NB4 (cell line): ENCODE measurements at regions not wholly inside any gene's neighbourhood (a gene's known extent, or its start where the extent isn't known, plus 50 kb on each side); places are given as distances from the start of the nearest gene placed in this dataset.

Experiments used
- DNase-seq: peaks from one replicate; pipeline ENCODE4 v3.0.0; 2010; ENCODE audit warnings: low read depth
- H3K4me3 ChIP-seq: one replicate; pipeline ENCODE4 v1.5.1; 2011; ENCODE audit warnings: mild to moderate bottlenecking, low read depth, low read length, moderate library complexity
- MAX ChIP-seq: IDR thresholded peaks from 2 replicates; pipeline ENCODE4 v1.6.1; 2011; ENCODE audit warnings: low read depth, low read length
- MYC ChIP-seq: IDR thresholded peaks from 2 replicates; pipeline ENCODE4 v1.6.1; 2011; ENCODE audit warnings: low read depth, low read length
- POLR2A ChIP-seq: IDR thresholded peaks from 2 replicates; pipeline ENCODE4 v1.6.1; 2011; ENCODE audit warnings: mild to moderate bottlenecking; ENCODE audit not compliant: insufficient read length; ENCODE audit errors: extremely low read depth
- TF ChIP-seq, protein P1 (sequence below): IDR thresholded peaks from one replicate; pipeline ENCODE4 v1.5.1; 2012; ENCODE audit warnings: low read depth, low read length

DNA sequence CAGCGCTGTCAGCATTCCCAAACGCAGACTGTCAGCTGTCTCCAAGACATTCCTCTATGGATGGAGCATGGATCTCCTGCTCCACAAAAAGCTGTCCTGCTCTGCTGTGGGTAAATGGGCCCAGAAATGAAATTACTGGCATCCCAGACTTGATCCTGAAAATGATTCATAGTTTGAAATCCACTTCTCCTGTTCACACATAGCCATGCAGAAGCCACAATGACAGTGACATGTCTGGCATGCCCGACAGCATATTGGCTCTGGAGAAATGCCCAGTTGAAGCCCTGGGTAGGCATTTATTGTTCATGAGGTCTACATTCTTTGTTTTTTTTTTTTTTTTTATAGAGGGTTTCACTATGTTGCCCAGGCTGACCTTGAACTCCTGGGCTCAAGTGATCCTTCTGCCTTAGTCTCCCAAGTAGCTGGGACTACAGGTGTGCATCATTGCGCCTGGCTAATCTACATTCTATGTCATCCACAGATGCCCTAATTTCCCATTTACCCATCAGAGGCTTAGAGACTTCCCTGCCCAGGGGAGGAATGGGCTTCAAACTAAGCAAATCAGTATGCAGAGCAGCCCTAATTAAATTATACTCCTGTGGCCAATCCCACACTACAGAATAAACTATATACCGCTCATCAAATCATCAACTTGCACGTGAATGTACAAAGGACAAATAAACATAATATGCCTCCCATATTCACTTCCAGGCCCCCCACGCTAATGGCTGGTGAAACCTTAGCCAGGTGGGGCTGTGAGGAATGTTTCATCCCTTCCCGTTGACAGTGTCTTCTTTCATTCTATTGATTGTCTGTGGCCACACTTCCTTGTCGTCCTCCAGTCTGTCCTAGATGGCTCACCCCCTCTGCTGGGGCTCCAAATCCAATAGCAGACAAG, 61.8 kb upstream of the EEPD1 start:
- TF ChIP-seq MAX (no peak), POLR2A (no peak), MYC (no peak)
- TF ChIP-seq, protein P1, sequence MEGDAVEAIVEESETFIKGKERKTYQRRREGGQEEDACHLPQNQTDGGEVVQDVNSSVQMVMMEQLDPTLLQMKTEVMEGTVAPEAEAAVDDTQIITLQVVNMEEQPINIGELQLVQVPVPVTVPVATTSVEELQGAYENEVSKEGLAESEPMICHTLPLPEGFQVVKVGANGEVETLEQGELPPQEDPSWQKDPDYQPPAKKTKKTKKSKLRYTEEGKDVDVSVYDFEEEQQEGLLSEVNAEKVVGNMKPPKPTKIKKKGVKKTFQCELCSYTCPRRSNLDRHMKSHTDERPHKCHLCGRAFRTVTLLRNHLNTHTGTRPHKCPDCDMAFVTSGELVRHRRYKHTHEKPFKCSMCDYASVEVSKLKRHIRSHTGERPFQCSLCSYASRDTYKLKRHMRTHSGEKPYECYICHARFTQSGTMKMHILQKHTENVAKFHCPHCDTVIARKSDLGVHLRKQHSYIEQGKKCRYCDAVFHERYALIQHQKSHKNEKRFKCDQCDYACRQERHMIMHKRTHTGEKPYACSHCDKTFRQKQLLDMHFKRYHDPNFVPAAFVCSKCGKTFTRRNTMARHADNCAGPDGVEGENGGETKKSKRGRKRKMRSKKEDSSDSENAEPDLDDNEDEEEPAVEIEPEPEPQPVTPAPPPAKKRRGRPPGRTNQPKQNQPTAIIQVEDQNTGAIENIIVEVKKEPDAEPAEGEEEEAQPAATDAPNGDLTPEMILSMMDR, result no peak
- no peak overlapping the region for H3K4me3 ChIP-seq
- DNase-seq, result no peak

GRCh38 chr7:36091874-36092176, 61.2 kb upstream of the EEPD1 start:
- no peak overlapping the region for H3K4me3 ChIP-seq
- no peak for DNase-seq
- TF ChIP-seq POLR2A, result no peak
- TF ChIP-seq, protein P1, result no peak
- no peak for TF ChIP-seq MYC

DNA sequence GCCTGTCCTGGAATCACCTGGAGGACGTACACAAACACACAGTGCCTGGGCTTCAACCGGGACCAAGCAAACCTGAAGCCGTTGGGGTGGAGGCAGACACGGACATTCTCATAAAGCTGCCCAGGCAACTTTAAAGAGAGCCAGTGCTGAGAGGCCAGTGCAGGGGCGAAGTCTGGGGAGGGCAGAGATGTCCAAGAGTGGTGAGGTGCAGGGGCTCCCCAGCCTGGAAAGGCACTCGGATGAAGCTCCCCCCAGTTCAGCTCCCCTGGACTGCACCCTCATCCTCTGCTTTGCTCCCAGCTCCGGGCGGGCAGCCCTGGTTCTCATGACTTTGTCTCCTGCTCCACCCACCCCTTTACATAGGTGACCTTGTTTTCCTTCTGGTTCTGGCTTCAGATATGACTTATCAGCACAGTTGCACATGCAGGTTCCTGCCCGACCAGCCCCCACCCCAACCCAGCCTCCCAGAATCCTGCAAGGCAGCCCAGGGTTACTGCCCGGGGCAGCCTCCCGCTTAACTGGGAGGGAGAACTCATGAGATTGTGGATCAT, 60.8 kb upstream of the EEPD1 start:
- DNase-seq, result no peak
- TF ChIP-seq, protein P1, result no peak
- TF ChIP-seq MAX, result no peak
- TF ChIP-seq POLR2A, result no peak
- TF ChIP-seq MYC, result no peak
- H3K4me3 ChIP-seq, result no peak overlapping the region

- no peak for DNase-seq
- H3K4me3 ChIP-seq, result no peak overlapping the region
- no peak for TF ChIP-seq MAX
- TF ChIP-seq POLR2A, result no peak
- TF ChIP-seq, protein P1, result no peak
- no peak for TF ChIP-seq MYC
Measured at GRCh38 chr7:36096460-36097095, 56.5 kb upstream of the EEPD1 start.

DNA sequence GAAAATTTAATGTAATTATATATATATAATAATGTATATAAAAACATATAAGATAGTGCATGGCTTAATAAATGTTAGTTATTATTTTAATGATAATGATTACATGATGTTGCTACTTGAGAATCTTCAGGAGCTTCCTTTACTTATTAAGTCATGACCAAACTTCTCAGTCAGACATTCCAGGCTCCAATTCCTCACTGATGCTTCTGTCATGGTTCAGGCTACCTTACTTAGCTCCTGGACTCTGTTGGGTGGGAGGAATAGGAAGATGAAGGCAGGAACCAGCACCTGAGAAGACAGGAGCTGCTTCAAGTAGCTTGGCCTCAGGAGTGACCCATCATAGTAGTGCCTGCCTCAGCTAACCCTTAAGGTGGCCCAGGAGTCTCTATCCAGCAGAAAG, 55.0 kb upstream of the EEPD1 start:
- DNase-seq, result no peak
- TF ChIP-seq POLR2A (no peak), MAX (no peak), MYC (no peak)
- TF ChIP-seq, protein P1, result no peak

More for the DNA sequence above, 55.0 kb upstream of the EEPD1 start:
- H3K4me3 ChIP-seq, result no peak overlapping the region
